PC-9 (cell line): ENCODE measurements at regions not wholly inside any gene's neighbourhood (a gene's known extent, or its start where the extent isn't known, plus 50 kb on each side); places are given as distances from the start of the nearest gene placed in this dataset.

ENCODE experiments used
- BruUV-seq: library from RNA; stranded (reverse); fragments of 400-500 nt; replicated peaks from 2 replicates; lab custom pipeline; 2021; lab: Mats Ljungman, UMichigan
- CTCF ChIA-PET: fragments of 300-600 bp; sonication (Branson Sonifier 250); formaldehyde crosslinking; loops from one replicate; lab custom pipeline; 2022; ENCODE audit warnings: antibody characterized with exemption; lab: Charles Lee
- POLR2A ChIA-PET: fragments of 300-600 bp; sonication (Branson Sonifier 250); formaldehyde crosslinking; loops from one replicate; lab custom pipeline; 2022; ENCODE audit warnings: antibody characterized with exemption; ENCODE audit not compliant: unreplicated experiment; lab: Charles Lee
- DNase-seq, 2 experiments: peaks; one replicate each; pipeline versions ENCODE4 v3.0.0 to v3.0.0-alpha.2; 2015 to 2022; ENCODE audit warnings: mixed read lengths in 1 of 2
- H2AFZ ChIP-seq: fragments of 200-600 bp; sonication (generic); 2 replicates; pipeline ENCODE4 v1.8.1; 2017; ENCODE audit warnings: antibody characterized with exemption
- H3F3A ChIP-seq: fragments of 200-600 bp; sonication (generic); 2 replicates; pipeline ENCODE4 v1.8.1; 2017; ENCODE audit warnings: antibody characterized with exemption, mild to moderate bottlenecking, low read depth; ENCODE audit not compliant: insufficient read depth
- H3K27ac ChIP-seq: fragments of 200-600 bp; sonication (generic); 2 replicates; pipeline ENCODE4 v1.6.1; 2016; ENCODE audit warnings: mixed run types
- H3K27me3 ChIP-seq: fragments of 200-600 bp; sonication (generic); 2 replicates; pipeline ENCODE4 v1.6.1; 2016; ENCODE audit warnings: low read depth, mixed run types; ENCODE audit not compliant: insufficient read depth
- H3K36me3 ChIP-seq: fragments of 200-600 bp; sonication (generic); 2 replicates; pipeline ENCODE4 v1.6.1; 2016; ENCODE audit warnings: low read depth, mixed run types
- H3K4me1 ChIP-seq: fragments of 200-600 bp; sonication (generic); replicated peaks from 2 replicates; pipeline ENCODE4 v1.6.1; 2016; ENCODE audit warnings: mixed run types; ENCODE audit not compliant: insufficient read depth
- H3K4me2 ChIP-seq: fragments of 200-600 bp; sonication (generic); 2 replicates; pipeline ENCODE4 v1.6.1; 2017; ENCODE audit warnings: mixed run types
- H3K4me3 ChIP-seq: fragments of 200-600 bp; sonication (generic); 2 replicates; pipeline ENCODE4 v1.6.1; 2016; ENCODE audit warnings: mixed run types
- H3K79me2 ChIP-seq: fragments of 200-600 bp; sonication (generic); 2 replicates; pipeline ENCODE4 v1.6.1; 2017; ENCODE audit warnings: low read depth, mixed run types
- H3K9me2 ChIP-seq: fragments of 200-600 bp; sonication (generic); 2 replicates; pipeline ENCODE4 v1.8.1; 2017; ENCODE audit warnings: mild to moderate bottlenecking; ENCODE audit not compliant: insufficient read depth
- H3K9me3 ChIP-seq: fragments of 200-600 bp; sonication (generic); 2 replicates; pipeline ENCODE4 v1.8.1; 2016; ENCODE audit warnings: low read depth; ENCODE audit not compliant: insufficient read depth
- H4K20me1 ChIP-seq: fragments of 200-600 bp; sonication (generic); 2 replicates; pipeline ENCODE4 v1.8.1; 2017; ENCODE audit not compliant: insufficient read depth
- EZH2 ChIP-seq: fragments of 200-600 bp; sonication (generic); IDR thresholded peaks from 2 replicates; pipeline ENCODE4 v1.8.0; 2017; ENCODE audit warnings: antibody characterized with exemption, low read depth
- intact Hi-C: fragments of 100-400 bp; cut with micrococcal nuclease; formaldehyde crosslinking; loops from one replicate; pipeline ENCODE4 v1.10.0; 2022; ENCODE audit not compliant: unreplicated experiment
- TF ChIP-seq, protein P1 (sequence below): fragments of 200-600 bp; sonication (generic); conservative IDR thresholded peaks from 2 replicates; pipeline ENCODE4 v1.6.1; 2017; ENCODE audit warnings: mixed run types, antibody characterized with exemption, mild to moderate bottlenecking, moderate library complexity

DNA sequence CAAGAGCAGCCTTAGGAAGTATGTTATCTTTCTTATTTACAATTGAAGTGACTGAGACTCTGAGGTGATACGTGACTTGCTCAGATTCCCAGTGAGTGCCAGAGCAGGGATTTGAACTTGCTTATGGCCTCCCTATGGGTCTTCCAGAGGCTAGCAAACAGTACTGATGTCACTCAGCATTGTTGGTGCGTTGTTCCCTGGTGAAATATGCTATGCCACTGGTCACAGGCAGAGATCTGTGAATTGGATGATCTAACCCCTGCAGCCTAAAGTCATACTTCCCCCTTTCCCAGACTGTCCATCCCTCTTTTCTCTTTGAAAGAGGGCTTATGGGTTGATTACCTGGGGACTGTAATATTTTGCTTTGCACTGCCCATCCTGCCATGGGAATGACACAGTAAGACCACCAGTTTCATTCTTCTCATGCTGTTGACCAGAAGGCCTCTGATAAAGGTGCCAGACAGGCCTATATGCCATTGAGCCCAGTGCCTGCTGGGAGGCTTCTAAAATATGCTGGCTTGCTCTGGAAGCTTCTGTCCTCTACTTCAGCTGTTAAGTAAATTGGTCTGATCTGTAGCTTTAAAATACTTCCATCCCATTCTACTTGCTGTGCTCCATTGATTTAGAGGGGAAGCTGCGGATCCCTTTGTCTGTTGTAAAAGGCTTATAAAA is 152.2 kb upstream of the E2F8 start:
- H3K79me2 ChIP-seq: no peaks in the 10 kb centered on the region
- H3K9me3 ChIP-seq: no peaks in the 10 kb centered on the region
- intact Hi-C loops: no loop called here
- H3F3A ChIP-seq: peaks cover 4% of the 10 kb centered on the region; the same call in 1 of the 2 replicates
- CTCF ChIA-PET: no interaction called here
- peaks cover 6% of the 10 kb centered on the region for H3K4me1 ChIP-seq
- POLR2A ChIA-PET: no interaction called here
- no peak overlapping the region for H3K27ac ChIP-seq
- H4K20me1 ChIP-seq: no peaks in the 10 kb centered on the region
- no peaks in the 10 kb centered on the region for H3K36me3 ChIP-seq
- H3K4me3 ChIP-seq: no peak overlapping the region
- no TSS peak for BruUV-seq
- no peak overlapping the region for H2AFZ ChIP-seq
- H3K27me3 ChIP-seq: no peaks in the 10 kb centered on the region
- peak in 1 of 2 experiments; percentile 26 for DNase-seq
- TF ChIP-seq, protein P1, sequence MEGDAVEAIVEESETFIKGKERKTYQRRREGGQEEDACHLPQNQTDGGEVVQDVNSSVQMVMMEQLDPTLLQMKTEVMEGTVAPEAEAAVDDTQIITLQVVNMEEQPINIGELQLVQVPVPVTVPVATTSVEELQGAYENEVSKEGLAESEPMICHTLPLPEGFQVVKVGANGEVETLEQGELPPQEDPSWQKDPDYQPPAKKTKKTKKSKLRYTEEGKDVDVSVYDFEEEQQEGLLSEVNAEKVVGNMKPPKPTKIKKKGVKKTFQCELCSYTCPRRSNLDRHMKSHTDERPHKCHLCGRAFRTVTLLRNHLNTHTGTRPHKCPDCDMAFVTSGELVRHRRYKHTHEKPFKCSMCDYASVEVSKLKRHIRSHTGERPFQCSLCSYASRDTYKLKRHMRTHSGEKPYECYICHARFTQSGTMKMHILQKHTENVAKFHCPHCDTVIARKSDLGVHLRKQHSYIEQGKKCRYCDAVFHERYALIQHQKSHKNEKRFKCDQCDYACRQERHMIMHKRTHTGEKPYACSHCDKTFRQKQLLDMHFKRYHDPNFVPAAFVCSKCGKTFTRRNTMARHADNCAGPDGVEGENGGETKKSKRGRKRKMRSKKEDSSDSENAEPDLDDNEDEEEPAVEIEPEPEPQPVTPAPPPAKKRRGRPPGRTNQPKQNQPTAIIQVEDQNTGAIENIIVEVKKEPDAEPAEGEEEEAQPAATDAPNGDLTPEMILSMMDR: no peak
- no peak for TF ChIP-seq EZH2
- no peak overlapping the region for H3K4me2 ChIP-seq
- H3K9me2 ChIP-seq: no peaks in the 10 kb centered on the region

DNA sequence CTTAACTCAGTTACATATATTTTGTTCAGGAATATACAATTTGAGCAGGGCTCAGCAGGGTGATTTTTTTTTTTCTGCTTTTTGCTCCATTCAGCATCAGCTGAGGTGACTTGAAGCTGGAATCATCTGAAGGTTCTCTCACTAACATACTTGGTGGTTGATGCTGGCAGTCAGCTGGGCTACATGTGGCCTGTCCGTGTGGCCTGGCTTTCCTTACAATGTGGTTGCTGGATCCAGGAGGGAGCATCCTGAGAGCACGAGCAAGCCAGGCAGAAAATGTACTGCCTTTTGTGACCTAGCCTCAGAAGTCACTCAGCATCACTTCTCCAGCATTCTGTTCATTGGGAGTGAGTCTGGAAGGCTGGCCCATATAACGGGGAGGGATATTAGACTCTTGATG is 151.6 kb upstream of the E2F8 start:
- Histone ChIP-seq H4K20me1 (no peaks in the 10 kb centered on the region), H3F3A (no peaks in the 10 kb centered on the region), H3K4me3 (no peak overlapping the region), H3K4me2 (no peak overlapping the region), H3K27ac (no peak overlapping the region), H3K36me3 (no peaks in the 10 kb centered on the region), H2AFZ (no peak overlapping the region), H3K27me3 (no peaks in the 10 kb centered on the region), H3K9me3 (no peaks in the 10 kb centered on the region), H3K9me2 (no peaks in the 10 kb centered on the region), H3K4me1 (0 out of 2 replicates have a peak, but pooled peaks cover 5% of the 10 kb centered on the region), H3K79me2 (no peaks in the 10 kb centered on the region)
- ChIA-PET POLR2A (no interaction called here), CTCF (no interaction called here)
- TF ChIP-seq, protein P1: no peak
- no peak for TF ChIP-seq EZH2
- intact Hi-C loops: no loop called here
- BruUV-seq: no TSS peak
- DNase-seq: peak in 1 of 2 experiments; percentile 12

DNA sequence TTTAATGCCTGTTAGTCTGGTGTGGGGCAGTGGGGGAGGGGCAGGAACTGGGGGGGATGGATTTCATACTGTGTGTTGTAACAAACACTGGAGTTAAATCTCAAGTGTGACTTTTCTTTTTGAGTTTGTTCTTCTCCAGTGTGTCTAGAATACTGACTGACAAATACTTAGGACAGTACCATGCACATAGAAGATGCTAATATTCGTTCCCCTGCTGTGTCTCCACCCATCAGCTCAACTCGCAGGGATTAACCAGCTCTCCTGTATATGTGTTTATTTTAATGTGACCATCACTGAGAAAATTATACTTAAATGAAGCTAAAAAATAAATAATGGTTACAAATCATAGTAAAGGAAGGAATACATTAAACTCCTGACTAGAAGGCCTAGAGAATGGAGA is 150.9 kb upstream of the E2F8 start:
- TF ChIP-seq, protein P1: no peak
- no peak for TF ChIP-seq EZH2
- Histone ChIP-seq H3K36me3 (no peaks in the 10 kb centered on the region), H2AFZ (no peak overlapping the region), H3K9me2 (no peaks in the 10 kb centered on the region), H3K4me3 (no peak overlapping the region), H3F3A (no peaks in the 10 kb centered on the region), H3K27me3 (no peaks in the 10 kb centered on the region), H3K27ac (no peak overlapping the region), H3K4me1 (0 out of 2 replicates have a peak, but pooled peaks cover 5% of the 10 kb centered on the region), H3K79me2 (no peaks in the 10 kb centered on the region), H3K9me3 (no peaks in the 10 kb centered on the region), H3K4me2 (no peak overlapping the region), H4K20me1 (no peaks in the 10 kb centered on the region)
- intact Hi-C loops: no loop called here
- CTCF ChIA-PET: no interaction called here
- POLR2A ChIA-PET: no interaction called here
- no TSS peak for BruUV-seq
- no peak for DNase-seq
